ENCODE measurements at regions not wholly inside any gene's neighbourhood (a gene's known extent, or its start where the extent isn't known, plus 50 kb on each side); places are given as distances from the start of the nearest gene placed in this dataset.

- Histone ChIP-seq H4K20me1 (no peaks in the 10 kb centered on the region), H3K4me1 (peaks cover 35 to 64% (median 58%) of the 10 kb centered on the region in 10 experiments), H3K27ac (peak overlapping the region in 1 of 11 experiments; percentile 37; a peak in 2 of 22 replicates), H3K27me3 (no peaks in the 10 kb centered on the region), H3K4me3 (no peak overlapping the region), H3K36me3 (no peaks in the 10 kb centered on the region), H3K9ac (no peak overlapping the region), H3K4me2 (peak overlapping the region; percentile 65 to 82 (median 75)), H3K9me3 (replicated peaks in 1 of 11) (peaks cover 0 to 12% (median 0%) of the 10 kb centered on the region in 11 experiments; a peak in 4 of 22 replicates)
- TF ChIP-seq Cebpa-rat (IDR thresholded peaks at IDR 0.05) = no peak
Observed at GRCh38 chr16:54456291-54456690, 169.7 kb upstream of the IRX3 start.

GRCh38 chr16:54455030-54455725 is 168.6 kb upstream of the IRX3 start:
- peak overlapping the region; percentile 65 to 82 (median 75) for H3K4me2 ChIP-seq
- H3K36me3 ChIP-seq = no peaks in the 10 kb centered on the region
- H3K4me1 ChIP-seq = peaks cover 36 to 60% (median 54%) of the 10 kb centered on the region in 10 experiments
- no peak overlapping the region for H3K4me3 ChIP-seq
- H3K27me3 ChIP-seq = 0 out of 22 replicates have a peak, but pooled peaks cover 0 to 4% (median 0%) of the 10 kb centered on the region in 11 experiments
- H3K9me3 ChIP-seq (replicated peaks in 1 of 11) = peaks cover 0 to 12% (median 0%) of the 10 kb centered on the region in 11 experiments; a peak in 4 of 22 replicates
- H3K9ac ChIP-seq = no peak overlapping the region
- H3K27ac ChIP-seq = peak overlapping the region in 2 of 11 experiments; percentile 16 to 54; a peak in 3 of 22 replicates
- no peaks in the 10 kb centered on the region for H4K20me1 ChIP-seq
- TF ChIP-seq Cebpa-rat (IDR thresholded peaks at IDR 0.05) = no peak

- peaks cover 32 to 58% (median 50%) of the 10 kb centered on the region in 10 experiments for H3K4me1 ChIP-seq
- 0 out of 22 replicates have a peak, but pooled peaks cover 0 to 4% (median 0%) of the 10 kb centered on the region in 11 experiments for H3K27me3 ChIP-seq
- peak overlapping the region in 2 of 11 experiments; percentile 16 to 54; a peak in 3 of 22 replicates for H3K27ac ChIP-seq
- H4K20me1 ChIP-seq = no peaks in the 10 kb centered on the region
- no peaks in the 10 kb centered on the region for H3K36me3 ChIP-seq
- H3K9ac ChIP-seq = no peak overlapping the region
- H3K9me3 ChIP-seq (replicated peaks in 1 of 11) = peaks cover 0 to 12% (median 0%) of the 10 kb centered on the region in 11 experiments; a peak in 4 of 22 replicates
- H3K4me3 ChIP-seq = no peak overlapping the region
- no peak for TF ChIP-seq Cebpa-rat (IDR thresholded peaks at IDR 0.05)
- H3K4me2 ChIP-seq = peak overlapping the region; percentile 65 to 82 (median 75)
Observed at GRCh38 chr16:54454616-54455015, 168.0 kb upstream of the IRX3 start.

- Histone ChIP-seq H3K4me1 (peaks cover 32 to 65% (median 50%) of the 10 kb centered on the region in 10 experiments), H3K9ac (no peak overlapping the region), H3K27ac (no peak overlapping the region), H3K36me3 (no peaks in the 10 kb centered on the region), H3K4me3 (no peak overlapping the region), H3K4me2 (peak overlapping the region; percentile 65 to 82 (median 75)), H4K20me1 (no peaks in the 10 kb centered on the region), H3K9me3 (replicated peaks in 1 of 11) (peaks cover 0 to 12% (median 0%) of the 10 kb centered on the region in 11 experiments; a peak in 4 of 22 replicates), H3K27me3 (0 out of 22 replicates have a peak, but pooled peaks cover 0 to 4% (median 0%) of the 10 kb centered on the region in 11 experiments)
- TF ChIP-seq Cebpa-rat (IDR thresholded peaks at IDR 0.05) = no peak
Observed at GRCh38 chr16:54453871-54454270, 167.3 kb upstream of the IRX3 start.

GRCh38 chr16:54447576-54448440 is 161.2 kb upstream of the IRX3 start:
- no peak overlapping the region for H3K9ac ChIP-seq
- no peaks in the 10 kb centered on the region; a peak in 1 of 22 replicates for H3K36me3 ChIP-seq

GRCh38 chr16:54446639-54447038 is 160.1 kb upstream of the IRX3 start:
- peaks cover 0 to 12% (median 0%) of the 10 kb centered on the region in 11 experiments; a peak in 5 of 22 replicates for H3K27me3 ChIP-seq
- no peak overlapping the region for H3K4me3 ChIP-seq
- peak overlapping the region; percentile 42 to 72 (median 60) for H3K4me2 ChIP-seq
- peaks cover 40 to 59% (median 45%) of the 10 kb centered on the region in 10 experiments for H3K4me1 ChIP-seq
- TF ChIP-seq Cebpa-rat (IDR thresholded peaks at IDR 0.05) = peak in 3 of 11 experiments; percentile 15 to 43 (median 33); a peak in 1 of 22 replicates
- H3K36me3 ChIP-seq = no peaks in the 10 kb centered on the region; a peak in 1 of 22 replicates
- H3K9me3 ChIP-seq (replicated peaks in 1 of 11) = peaks cover 24 to 33% (median 31%) of the 10 kb centered on the region in 11 experiments
- H3K9ac ChIP-seq = peak overlapping the region in 2 of 11 experiments; percentile 13 to 15; a peak in 1 of 22 replicates
- H3K27ac ChIP-seq = peak overlapping the region in 2 of 11 experiments; percentile 52 to 66; a peak in 4 of 22 replicates
- H4K20me1 ChIP-seq = peaks cover 0 to 3% (median 0%) of the 10 kb centered on the region in 11 experiments; a peak in 1 of 22 replicates

More at GRCh38 chr16:54447576-54448440, 161.2 kb upstream of the IRX3 start:
- Histone ChIP-seq H3K9me3 (replicated peaks in 1 of 11) (peaks cover 21 to 23% (median 22%) of the 10 kb centered on the region in 11 experiments), H3K4me3 (no peak overlapping the region), H3K27ac (peak overlapping the region in 3 of 11 experiments; percentile 15 to 66 (median 34); a peak in 3 of 22 replicates), H3K4me1 (peaks cover 40 to 68% (median 45%) of the 10 kb centered on the region in 10 experiments), H4K20me1 (peaks cover 0 to 3% (median 0%) of the 10 kb centered on the region in 11 experiments; a peak in 1 of 22 replicates), H3K27me3 (peaks cover 0 to 12% (median 0%) of the 10 kb centered on the region in 11 experiments; a peak in 5 of 22 replicates), H3K4me2 (peak overlapping the region; percentile 7 to 72 (median 56); a peak in 18 of 22 replicates)
- no peak for TF ChIP-seq Cebpa-rat (IDR thresholded peaks at IDR 0.05)

GRCh38 chr16:54444851-54445458 is 158.4 kb upstream of the IRX3 start:
- Histone ChIP-seq H3K9ac (no peak overlapping the region), H4K20me1 (peaks cover 0 to 3% (median 0%) of the 10 kb centered on the region in 11 experiments; a peak in 1 of 22 replicates), H3K9me3 (replicated peaks in 1 of 11) (peaks cover 24 to 33% (median 31%) of the 10 kb centered on the region in 11 experiments), H3K4me2 (peak overlapping the region; percentile 22 to 72 (median 60); a peak in 17 of 22 replicates), H3K36me3 (no peaks in the 10 kb centered on the region; a peak in 1 of 22 replicates), H3K4me3 (no peak overlapping the region; a peak in 2 of 20 replicates), H3K27ac (no peak overlapping the region), H3K4me1 (peaks cover 32 to 56% (median 39%) of the 10 kb centered on the region in 10 experiments), H3K27me3 (peaks cover 0 to 8% (median 0%) of the 10 kb centered on the region in 11 experiments; a peak in 5 of 22 replicates)
- TF ChIP-seq Cebpa-rat (IDR thresholded peaks at IDR 0.05) = no peak

GRCh38 chr16:54443839-54444238 is 157.3 kb upstream of the IRX3 start:
- Histone ChIP-seq H3K27ac (no peak overlapping the region), H3K4me2 (no peak overlapping the region), H3K4me3 (no peak overlapping the region; a peak in 1 of 20 replicates), H4K20me1 (peaks cover 0 to 3% (median 0%) of the 10 kb centered on the region in 11 experiments; a peak in 1 of 22 replicates), H3K36me3 (no peaks in the 10 kb centered on the region; a peak in 1 of 22 replicates), H3K4me1 (peaks cover 32 to 44% (median 38%) of the 10 kb centered on the region in 10 experiments), H3K9me3 (replicated peaks in 1 of 11) (peaks cover 24 to 34% (median 32%) of the 10 kb centered on the region in 11 experiments), H3K27me3 (peaks cover 0 to 8% (median 0%) of the 10 kb centered on the region in 11 experiments; a peak in 5 of 22 replicates), H3K9ac (no peak overlapping the region)
- no peak for TF ChIP-seq Cebpa-rat (IDR thresholded peaks at IDR 0.05)
